ENCODE measurements at regions not wholly inside any gene's neighbourhood (a gene's known extent, or its start where the extent isn't known, plus 50 kb on each side); places are given as distances from the start of the nearest gene placed in this dataset.
A peak's percentile ranks its signal among the peaks of the same experiment; 100 is the strongest.

- H2AFZ ChIP-seq (ENCODE audit: low read depth, low read length) = no peak overlapping the region
- H3K4me3 ChIP-seq (ENCODE audit: low read length) = no peak overlapping the region
- H3K4me1 ChIP-seq (ENCODE audit: insufficient read depth, low read length) = peaks cover 23% of the 10 kb centered on the region
- H3K9me3 ChIP-seq (ENCODE audit: low read length) = no peaks in the 10 kb centered on the region
- no peaks in the 10 kb centered on the region for H3K27me3 ChIP-seq (ENCODE audit: insufficient read depth, low read length)
- H3K36me3 ChIP-seq (ENCODE audit: insufficient read depth, low read length) = no peaks in the 10 kb centered on the region
Observed at GRCh38 chr2:12168354-12168753, 421.9 kb downstream of the LPIN1 start.

DNA sequence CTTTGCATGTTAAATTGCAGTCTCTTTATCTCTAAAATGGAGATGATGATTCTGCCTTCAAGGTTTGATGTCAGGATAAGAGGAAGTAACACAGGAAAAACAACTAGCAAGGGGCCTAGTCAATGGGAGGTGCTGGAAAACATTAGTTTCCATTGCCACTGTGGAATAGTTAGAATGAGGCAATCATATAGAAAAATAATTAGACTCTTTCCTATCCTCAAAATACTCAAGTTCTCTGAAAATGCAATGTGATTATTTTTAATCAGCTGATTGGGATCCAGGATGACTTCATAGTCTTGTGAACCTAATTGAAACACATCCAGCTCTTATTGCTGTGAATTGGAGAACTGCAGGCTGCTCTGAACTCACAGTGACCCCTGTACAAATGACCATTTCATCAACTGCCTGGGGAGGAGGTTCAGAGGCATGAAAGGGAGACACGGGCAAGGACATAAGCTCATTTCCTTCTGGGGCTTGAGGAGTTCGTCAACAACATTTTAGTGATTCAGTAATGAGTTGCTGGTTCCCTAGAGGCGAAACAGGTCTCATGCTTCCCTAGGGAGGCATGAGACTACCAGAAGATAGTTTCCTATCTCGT lies 422.5 kb downstream of the LPIN1 start:
- no peaks in the 10 kb centered on the region for H3K27me3 ChIP-seq (ENCODE audit: insufficient read depth, low read length)
- peaks cover 23% of the 10 kb centered on the region for H3K4me1 ChIP-seq (ENCODE audit: insufficient read depth, low read length)
- no peaks in the 10 kb centered on the region for H3K36me3 ChIP-seq (ENCODE audit: insufficient read depth, low read length)
- no peak overlapping the region for H3K4me3 ChIP-seq (ENCODE audit: low read length)
- no peaks in the 10 kb centered on the region for H3K9me3 ChIP-seq (ENCODE audit: low read length)
- H2AFZ ChIP-seq (ENCODE audit: low read depth, low read length) = no peak overlapping the region

- H3K4me3 ChIP-seq (ENCODE audit: low read length) = no peak overlapping the region
- peaks cover 23% of the 10 kb centered on the region for H3K4me1 ChIP-seq (ENCODE audit: insufficient read depth, low read length)
- H3K9me3 ChIP-seq (ENCODE audit: low read length) = no peaks in the 10 kb centered on the region
- no peak overlapping the region for H2AFZ ChIP-seq (ENCODE audit: low read depth, low read length)
- no peaks in the 10 kb centered on the region for H3K27me3 ChIP-seq (ENCODE audit: insufficient read depth, low read length)
- no peaks in the 10 kb centered on the region for H3K36me3 ChIP-seq (ENCODE audit: insufficient read depth, low read length)
Observed at GRCh38 chr2:12169721-12170120, 423.3 kb downstream of the LPIN1 start.

GRCh38 chr2:12170121-12170520 lies 423.7 kb downstream of the LPIN1 start:
- no peak overlapping the region for H3K4me3 ChIP-seq (ENCODE audit: low read length)
- H3K9me3 ChIP-seq (ENCODE audit: low read length) = no peaks in the 10 kb centered on the region

DNA sequence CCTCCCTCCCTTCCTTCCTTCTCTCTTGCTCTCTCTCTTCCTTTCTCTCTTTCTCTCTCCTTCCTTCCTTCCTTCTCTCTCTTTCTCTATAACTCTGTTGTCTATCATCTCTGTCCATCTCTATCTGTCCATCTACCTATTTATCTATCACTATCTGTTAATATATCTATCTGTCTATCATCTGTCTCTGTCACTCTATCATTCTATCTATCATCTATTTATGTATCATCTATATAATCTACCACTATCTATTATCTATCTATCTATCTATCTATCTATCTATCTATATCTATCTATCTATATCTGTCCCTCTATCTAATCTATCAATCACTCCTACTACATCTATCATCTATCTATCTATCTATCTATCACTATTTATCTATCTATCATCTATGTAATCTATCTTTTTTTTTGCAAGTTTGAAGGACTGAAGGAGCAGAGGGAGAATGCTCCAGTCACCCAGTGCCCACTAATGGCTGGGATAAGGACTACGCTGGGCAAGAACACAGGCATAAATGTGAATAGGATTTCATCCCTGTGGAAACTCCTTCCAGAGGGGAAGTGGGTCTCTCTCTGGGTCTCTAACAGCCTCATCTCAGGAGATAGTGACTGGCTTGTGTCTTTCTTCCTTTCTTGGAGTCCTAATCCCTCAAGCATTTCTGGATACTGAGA lies 427.0 kb downstream of the LPIN1 start:
- no peak overlapping the region for H2AFZ ChIP-seq (ENCODE audit: low read depth, low read length)
- peaks cover 32% of the 10 kb centered on the region for H3K4me1 ChIP-seq (ENCODE audit: insufficient read depth, low read length)
- no peak overlapping the region for H3K4me3 ChIP-seq (ENCODE audit: low read length)
- H3K9me3 ChIP-seq (ENCODE audit: low read length) = no peaks in the 10 kb centered on the region
- H3K36me3 ChIP-seq (ENCODE audit: insufficient read depth, low read length) = no peaks in the 10 kb centered on the region
- H3K27me3 ChIP-seq (ENCODE audit: insufficient read depth, low read length) = no peaks in the 10 kb centered on the region

More at GRCh38 chr2:12170121-12170520, 423.7 kb downstream of the LPIN1 start:
- H2AFZ ChIP-seq (ENCODE audit: low read depth, low read length) = no peak overlapping the region
- no peaks in the 10 kb centered on the region for H3K36me3 ChIP-seq (ENCODE audit: insufficient read depth, low read length)
- H3K27me3 ChIP-seq (ENCODE audit: insufficient read depth, low read length) = no peaks in the 10 kb centered on the region
- H3K4me1 ChIP-seq (ENCODE audit: insufficient read depth, low read length) = peaks cover 23% of the 10 kb centered on the region

DNA sequence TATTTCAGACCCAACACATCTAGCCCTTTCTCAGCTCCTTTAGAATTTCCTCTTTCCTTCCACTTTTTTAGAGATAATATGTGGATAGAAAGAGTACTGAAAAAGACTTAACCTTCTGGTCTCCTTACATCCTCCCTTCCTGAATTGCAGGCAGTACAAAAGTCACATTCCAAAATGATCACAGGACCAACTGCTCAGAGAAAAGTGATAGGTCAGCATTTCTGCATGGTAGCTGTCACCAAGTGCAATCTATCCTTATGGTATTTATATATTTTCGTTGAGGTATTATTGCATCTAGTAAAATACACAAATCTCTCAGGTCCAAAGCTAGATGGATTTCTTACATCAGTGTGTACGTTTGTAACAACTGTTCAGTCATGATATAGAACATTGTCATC lies 427.5 kb downstream of the LPIN1 start:
- Histone ChIP-seq H3K27me3 (ENCODE audit: insufficient read depth, low read length) (no peaks in the 10 kb centered on the region), H3K4me1 (ENCODE audit: insufficient read depth, low read length) (peaks cover 26% of the 10 kb centered on the region), H3K4me3 (ENCODE audit: low read length) (no peak overlapping the region), H2AFZ (ENCODE audit: low read depth, low read length) (no peak overlapping the region), H3K36me3 (ENCODE audit: insufficient read depth, low read length) (no peaks in the 10 kb centered on the region), H3K9me3 (ENCODE audit: low read length) (no peaks in the 10 kb centered on the region)

DNA sequence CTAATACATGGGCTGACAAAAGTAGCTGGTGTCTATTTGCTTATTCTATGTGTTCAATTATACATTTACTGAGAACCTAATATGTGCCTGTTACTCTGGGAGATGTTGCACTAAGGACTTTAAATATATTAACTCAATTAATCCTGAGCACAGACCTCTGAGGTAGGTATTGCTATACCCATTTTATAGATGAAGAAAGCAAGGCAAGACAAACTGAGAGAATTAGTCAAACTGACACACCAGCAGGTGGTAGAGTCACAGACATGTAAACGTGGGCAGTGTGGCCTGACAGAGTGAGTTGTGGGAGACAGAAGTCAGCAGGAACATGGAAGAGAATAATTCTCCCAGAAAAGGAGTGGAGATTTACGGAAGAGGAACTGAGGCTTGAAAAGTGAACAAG lies 428.9 kb downstream of the LPIN1 start:
- Histone ChIP-seq H3K27me3 (ENCODE audit: insufficient read depth, low read length) (no peaks in the 10 kb centered on the region), H3K9me3 (ENCODE audit: low read length) (no peaks in the 10 kb centered on the region), H3K4me3 (ENCODE audit: low read length) (no peak overlapping the region), H3K36me3 (ENCODE audit: insufficient read depth, low read length) (no peaks in the 10 kb centered on the region), H2AFZ (ENCODE audit: low read depth, low read length) (no peak overlapping the region), H3K4me1 (ENCODE audit: insufficient read depth, low read length) (peaks cover 22% of the 10 kb centered on the region)

DNA sequence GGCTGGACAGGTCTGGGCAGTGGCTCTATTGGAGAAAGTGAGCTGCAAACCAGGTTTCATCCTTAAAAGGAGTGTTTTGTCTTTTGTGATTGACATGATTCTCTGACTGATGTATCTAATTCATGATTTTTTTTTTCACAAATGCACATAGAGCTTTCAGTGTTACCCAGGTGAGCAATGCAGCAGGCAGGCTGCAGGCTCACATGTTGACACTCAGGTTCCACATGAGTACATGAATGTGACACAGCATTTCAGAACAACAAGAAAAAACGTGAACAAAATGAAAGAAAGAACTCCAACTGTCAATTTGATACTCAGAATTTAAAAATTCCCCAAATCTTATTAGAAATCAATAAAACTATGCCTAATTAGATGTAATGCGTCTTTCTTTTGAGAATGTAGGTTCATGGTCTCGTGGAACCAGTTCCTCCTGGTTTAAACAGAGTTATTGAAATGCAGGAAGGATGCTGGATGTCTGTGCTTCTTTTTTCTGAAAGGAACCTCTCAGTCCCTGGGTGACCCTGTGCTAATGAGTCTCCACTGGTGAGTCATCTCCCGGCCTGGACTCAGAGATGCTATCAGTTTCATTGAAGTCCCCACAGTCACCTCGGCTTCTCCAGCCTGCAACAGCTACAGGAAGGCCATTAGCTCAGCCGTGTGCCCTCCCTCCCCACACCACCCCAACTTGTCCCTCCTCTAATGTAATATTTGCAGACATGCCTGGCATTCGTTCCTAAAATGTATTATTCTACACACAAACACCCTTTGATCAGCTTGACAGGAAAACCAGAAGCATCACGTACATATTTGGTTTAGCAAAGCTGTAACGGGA lies 430.4 kb downstream of the LPIN1 start:
- no peaks in the 10 kb centered on the region for H3K36me3 ChIP-seq (ENCODE audit: insufficient read depth, low read length)
- H3K4me3 ChIP-seq (ENCODE audit: low read length) = no peak overlapping the region
- H3K4me1 ChIP-seq (ENCODE audit: insufficient read depth, low read length) = peaks cover 20% of the 10 kb centered on the region
- H3K9me3 ChIP-seq (ENCODE audit: low read length) = no peaks in the 10 kb centered on the region
- no peaks in the 10 kb centered on the region for H3K27me3 ChIP-seq (ENCODE audit: insufficient read depth, low read length)
- H2AFZ ChIP-seq (ENCODE audit: low read depth, low read length) = peak overlapping the region; percentile 48

DNA sequence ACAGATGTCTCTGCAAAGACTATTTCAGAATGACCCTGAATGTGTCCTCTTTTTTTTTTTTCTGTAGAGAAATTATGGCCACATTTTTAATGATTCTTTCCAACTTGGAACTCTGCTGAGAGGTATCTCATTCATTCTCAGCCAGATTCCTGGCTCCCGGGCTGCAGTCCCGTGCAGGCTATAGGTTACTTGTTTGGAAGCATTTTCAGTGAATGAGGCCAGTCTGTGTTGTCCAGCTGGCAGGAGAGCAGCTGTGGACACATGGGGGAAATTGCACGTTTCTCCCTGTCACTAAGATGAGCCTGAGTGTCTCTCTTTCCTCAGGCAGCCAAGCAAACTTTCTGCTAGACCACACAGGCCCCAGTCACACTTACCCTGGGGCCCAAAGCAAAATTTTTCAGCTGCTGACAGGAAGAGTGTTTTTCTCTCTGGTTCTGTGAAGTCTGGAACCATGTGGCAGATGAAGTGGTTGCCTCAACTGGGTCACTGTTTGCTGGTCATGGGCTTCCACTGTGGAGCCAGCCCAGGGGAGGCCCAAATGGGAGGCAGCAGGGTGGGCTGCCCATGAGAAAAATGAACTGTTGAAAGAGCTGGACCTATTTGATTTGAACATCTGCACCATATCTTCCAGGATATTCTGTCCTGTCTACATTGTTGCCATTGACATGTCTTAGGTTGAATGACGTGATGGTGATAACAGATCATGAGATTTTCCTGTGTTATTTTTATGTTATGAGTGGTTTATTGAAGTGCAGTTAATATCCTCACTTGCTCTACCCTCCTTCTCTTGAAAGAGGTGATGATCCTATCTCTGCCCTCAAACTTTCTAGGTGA lies 431.2 kb downstream of the LPIN1 start:
- H2AFZ ChIP-seq (ENCODE audit: low read depth, low read length) = peak overlapping the region; percentile 48
- no peaks in the 10 kb centered on the region for H3K36me3 ChIP-seq (ENCODE audit: insufficient read depth, low read length)
- no peak overlapping the region for H3K4me3 ChIP-seq (ENCODE audit: low read length)
- no peaks in the 10 kb centered on the region for H3K27me3 ChIP-seq (ENCODE audit: insufficient read depth, low read length)
- no peaks in the 10 kb centered on the region for H3K9me3 ChIP-seq (ENCODE audit: low read length)
- peaks cover 20% of the 10 kb centered on the region for H3K4me1 ChIP-seq (ENCODE audit: insufficient read depth, low read length)

GRCh38 chr2:12178289-12179080 lies 432.1 kb downstream of the LPIN1 start:
- no peak overlapping the region for H3K4me3 ChIP-seq (ENCODE audit: low read length)
- H2AFZ ChIP-seq (ENCODE audit: low read depth, low read length) = no peak overlapping the region
- H3K27me3 ChIP-seq (ENCODE audit: insufficient read depth, low read length) = no peaks in the 10 kb centered on the region
- peaks cover 20% of the 10 kb centered on the region for H3K4me1 ChIP-seq (ENCODE audit: insufficient read depth, low read length)
- H3K9me3 ChIP-seq (ENCODE audit: low read length) = no peaks in the 10 kb centered on the region
- no peaks in the 10 kb centered on the region for H3K36me3 ChIP-seq (ENCODE audit: insufficient read depth, low read length)

DNA sequence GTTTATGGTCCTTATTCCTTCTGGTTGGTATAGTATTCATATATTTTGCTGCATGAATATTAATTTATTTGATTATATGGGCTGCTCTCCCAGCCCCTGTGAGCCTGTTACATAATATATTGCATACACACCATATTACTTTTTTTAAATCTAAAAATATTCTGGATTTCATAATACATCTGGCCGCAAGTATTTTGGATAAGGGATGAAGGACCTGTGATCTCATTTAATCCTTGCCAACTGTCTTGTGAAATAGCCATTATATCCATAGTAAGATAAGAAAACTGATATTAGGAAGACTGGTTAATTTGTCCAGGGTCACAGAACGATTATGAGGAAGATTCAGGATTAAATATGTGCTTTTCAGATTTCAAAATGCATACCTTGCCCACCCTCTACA lies 433.6 kb downstream of the LPIN1 start:
- Histone ChIP-seq H3K9me3 (ENCODE audit: low read length) (no peaks in the 10 kb centered on the region), H3K4me3 (ENCODE audit: low read length) (no peak overlapping the region), H3K4me1 (ENCODE audit: insufficient read depth, low read length) (peaks cover 20% of the 10 kb centered on the region), H2AFZ (ENCODE audit: low read depth, low read length) (no peak overlapping the region), H3K36me3 (ENCODE audit: insufficient read depth, low read length) (no peaks in the 10 kb centered on the region), H3K27me3 (ENCODE audit: insufficient read depth, low read length) (no peaks in the 10 kb centered on the region)

- no peaks in the 10 kb centered on the region for H3K36me3 ChIP-seq (ENCODE audit: insufficient read depth, low read length)
- no peaks in the 10 kb centered on the region for H3K27me3 ChIP-seq (ENCODE audit: insufficient read depth, low read length)
- H3K4me1 ChIP-seq (ENCODE audit: insufficient read depth, low read length) = no peaks in the 10 kb centered on the region
- H2AFZ ChIP-seq (ENCODE audit: low read depth, low read length) = no peak overlapping the region
- no peak overlapping the region for H3K4me3 ChIP-seq (ENCODE audit: low read length)
- no peaks in the 10 kb centered on the region for H3K9me3 ChIP-seq (ENCODE audit: low read length)
Observed at GRCh38 chr2:12183032-12183645, 436.7 kb downstream of the LPIN1 start.
